Right lobe of liver (tissue), 4 donors: ENCODE measurements at regions not wholly inside any gene's neighbourhood (a gene's known extent, or its start where the extent isn't known, plus 50 kb on each side); places are given as distances from the start of the nearest gene placed in this dataset.

ENCODE experiments used
- POLR2A ChIP-seq: fragments of 450-650 bp; IDR thresholded peaks from one replicate; pipeline ENCODE4 v1.6.1; 2017; ENCODE audit warnings: antibody characterized with exemption, mild to moderate bottlenecking
- TF ChIP-seq, protein P1 (sequence below), 4 donors: fragments of 200-600 bp in 3 of 4; fragments of 450-650 bp in 1 of 4; IDR thresholded peaks; one replicate each; pipeline versions ENCODE4 v1.5.1 to v1.8.0; 2016 to 2022; ENCODE audit warnings: antibody characterized with exemption in 4 of 4, mild to moderate bottlenecking in 2 of 4
- donor health status: DM: no; HTN: no; CAD: no.
- donor health status: DM: no; HTN: no; CAD: no.
- donor health status: DM: no; HTN: yes; CAD: no.

DNA sequence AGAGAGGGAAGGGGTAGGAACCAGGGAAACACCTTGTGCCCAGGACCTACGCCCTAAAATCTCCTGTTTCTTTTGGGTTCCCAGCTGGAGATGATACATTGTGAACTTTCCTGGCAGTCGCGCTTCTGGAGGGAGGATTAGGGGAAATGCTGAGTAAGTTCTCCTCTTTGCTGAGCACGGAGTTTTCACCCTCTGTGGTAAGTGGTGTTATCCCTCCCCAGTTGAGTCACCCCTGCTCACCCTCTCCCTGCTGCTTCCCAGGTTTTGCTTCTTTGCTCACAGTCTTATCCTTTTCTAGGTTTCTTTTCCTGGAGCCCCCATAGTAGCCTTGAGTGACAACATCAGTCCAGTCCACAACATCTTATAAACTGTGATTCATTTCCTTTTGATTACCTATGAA, 789.1 kb downstream of the TMEM121 start:
- TF ChIP-seq, protein P1, sequence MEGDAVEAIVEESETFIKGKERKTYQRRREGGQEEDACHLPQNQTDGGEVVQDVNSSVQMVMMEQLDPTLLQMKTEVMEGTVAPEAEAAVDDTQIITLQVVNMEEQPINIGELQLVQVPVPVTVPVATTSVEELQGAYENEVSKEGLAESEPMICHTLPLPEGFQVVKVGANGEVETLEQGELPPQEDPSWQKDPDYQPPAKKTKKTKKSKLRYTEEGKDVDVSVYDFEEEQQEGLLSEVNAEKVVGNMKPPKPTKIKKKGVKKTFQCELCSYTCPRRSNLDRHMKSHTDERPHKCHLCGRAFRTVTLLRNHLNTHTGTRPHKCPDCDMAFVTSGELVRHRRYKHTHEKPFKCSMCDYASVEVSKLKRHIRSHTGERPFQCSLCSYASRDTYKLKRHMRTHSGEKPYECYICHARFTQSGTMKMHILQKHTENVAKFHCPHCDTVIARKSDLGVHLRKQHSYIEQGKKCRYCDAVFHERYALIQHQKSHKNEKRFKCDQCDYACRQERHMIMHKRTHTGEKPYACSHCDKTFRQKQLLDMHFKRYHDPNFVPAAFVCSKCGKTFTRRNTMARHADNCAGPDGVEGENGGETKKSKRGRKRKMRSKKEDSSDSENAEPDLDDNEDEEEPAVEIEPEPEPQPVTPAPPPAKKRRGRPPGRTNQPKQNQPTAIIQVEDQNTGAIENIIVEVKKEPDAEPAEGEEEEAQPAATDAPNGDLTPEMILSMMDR (IDR thresholded peaks at IDR 0.05), result no peak
- no peak for TF ChIP-seq POLR2A
